Neutrophil (primary cell): ENCODE measurements at regions not wholly inside any gene's neighbourhood (a gene's known extent, or its start where the extent isn't known, plus 50 kb on each side); places are given as distances from the start of the nearest gene placed in this dataset.

ENCODE experiments used
- H3K27ac ChIP-seq: fragments of 200-600 bp; sonication (generic); 2 replicates; pipeline ENCODE4 v1.5.1; 2016; ENCODE audit warnings: mild to moderate bottlenecking, moderate library complexity
- H3K27me3 ChIP-seq: fragments of 200-600 bp; sonication (generic); 2 replicates; pipeline ENCODE4 v1.6.0; 2016; ENCODE audit warnings: mild to moderate bottlenecking
- H3K36me3 ChIP-seq: fragments of 200-600 bp; sonication (generic); 2 replicates; pipeline ENCODE4 v1.5.1; 2017
- H3K4me1 ChIP-seq, 2 experiments: fragments of 200-600 bp in 1 of 2; sonication (generic) in 1 of 2; 1 replicate in 1 of 2; 2 replicates in 1 of 2; pipeline versions ENCODE4 v1.5.1 to v1.6.1; 2013 to 2016; ENCODE audit warnings: low read depth in 1 of 2, low read length in 1 of 2, mild to moderate bottlenecking in 1 of 2, moderate library complexity in 1 of 2; ENCODE audit not compliant: control insufficient read depth in 1 of 2, insufficient read depth in 1 of 2
- H3K4me3 ChIP-seq, 2 experiments: fragments of 200-600 bp in 1 of 2; sonication (generic) in 1 of 2; 1 replicate in 1 of 2; 2 replicates in 1 of 2; pipeline ENCODE4 v1.5.1; 2013 to 2016; ENCODE audit warnings: low read depth in 1 of 2, low read length in 1 of 2, mild to moderate bottlenecking in 1 of 2, moderate library complexity in 1 of 2
- H3K9me3 ChIP-seq: fragments of 200-600 bp; sonication (generic); 2 replicates; pipeline ENCODE4 v1.5.1; 2016
- CTCF ChIP-seq: fragments of 200-600 bp; sonication (generic); IDR thresholded peaks from 2 replicates; pipeline ENCODE4 v1.5.1; 2016; ENCODE audit warnings: antibody characterized with exemption

- no peaks in the 10 kb centered on the region for H3K27me3 ChIP-seq
- no peaks in the 10 kb centered on the region for H3K36me3 ChIP-seq
- H3K4me3 ChIP-seq = no peak overlapping the region
- no peaks in the 10 kb centered on the region for H3K4me1 ChIP-seq
- no peaks in the 10 kb centered on the region for H3K9me3 ChIP-seq
- TF ChIP-seq CTCF = no peak
- H3K27ac ChIP-seq = no peak overlapping the region
Measured at GRCh38 chr15:98363955-98364354, 284.4 kb upstream of the IGF1R start.

- no peak for TF ChIP-seq CTCF
- Histone ChIP-seq H3K27me3 (no peaks in the 10 kb centered on the region), H3K4me1 (no peaks in the 10 kb centered on the region), H3K4me3 (no peak overlapping the region), H3K36me3 (no peaks in the 10 kb centered on the region), H3K9me3 (no peaks in the 10 kb centered on the region), H3K27ac (no peak overlapping the region)
Measured at GRCh38 chr15:98369081-98369716, 279.1 kb upstream of the IGF1R start.

- Histone ChIP-seq H3K4me1 (no peaks in the 10 kb centered on the region), H3K27me3 (no peaks in the 10 kb centered on the region), H3K4me3 (no peak overlapping the region), H3K9me3 (no peaks in the 10 kb centered on the region), H3K36me3 (no peaks in the 10 kb centered on the region), H3K27ac (no peak overlapping the region)
- no peak for TF ChIP-seq CTCF
Measured at GRCh38 chr15:98375513-98376340, 272.6 kb upstream of the IGF1R start.

GRCh38 chr15:98380721-98381120, 267.6 kb upstream of the IGF1R start:
- Histone ChIP-seq H3K4me1 (no peaks in the 10 kb centered on the region), H3K27ac (no peak overlapping the region), H3K36me3 (no peaks in the 10 kb centered on the region), H3K4me3 (no peak overlapping the region), H3K9me3 (no peaks in the 10 kb centered on the region), H3K27me3 (peaks cover 7% of the 10 kb centered on the region)
- no peak for TF ChIP-seq CTCF

- TF ChIP-seq CTCF = no peak
- no peaks in the 10 kb centered on the region for H3K9me3 ChIP-seq
- H3K4me1 ChIP-seq = no peaks in the 10 kb centered on the region
- peaks cover 7% of the 10 kb centered on the region for H3K27me3 ChIP-seq
- no peak overlapping the region for H3K27ac ChIP-seq
- H3K4me3 ChIP-seq = no peak overlapping the region
- no peaks in the 10 kb centered on the region for H3K36me3 ChIP-seq
Measured at GRCh38 chr15:98381446-98381845, 266.9 kb upstream of the IGF1R start.
